ENCODE measurements at regions not wholly inside any gene's neighbourhood (a gene's known extent, or its start where the extent isn't known, plus 50 kb on each side); places are given as distances from the start of the nearest gene placed in this dataset.

GRCh38 chr3:104781112-104781511 is 585.6 kb upstream of the ALCAM start:
- no peaks in the 10 kb centered on the region for H3K36me3 ChIP-seq (ENCODE audit: control insufficient read depth, insufficient read depth, low read length)
- no peak overlapping the region for H3K4me3 ChIP-seq (ENCODE audit: low read depth, low read length)
- Mint-ChIP-seq H3K4me3 (ENCODE audit: unreplicated experiment) (no peak overlapping the region), H3K9me3 (ENCODE audit: unreplicated experiment) (no peaks in the 10 kb centered on the region), H3K27ac (ENCODE audit: unreplicated experiment) (no peak overlapping the region), H3K36me3 (ENCODE audit: insufficient read depth, unreplicated experiment) (no peaks in the 10 kb centered on the region), H3K27me3 (ENCODE audit: insufficient read depth, unreplicated experiment) (no peaks in the 10 kb centered on the region), H3K4me1 (ENCODE audit: low read depth, unreplicated experiment) (no peaks in the 10 kb centered on the region)
- no peaks in the 10 kb centered on the region for H3K9me3 ChIP-seq
- ChIA-PET CTCF (no interaction called here), POLR2A (no interaction called here)
- intact Hi-C loops (cut with micrococcal nuclease; ENCODE audit: unreplicated experiment), result no loop called here
- no TSS peak for BruUV-seq (replicated peaks)
- H3K4me1 ChIP-seq, result no peaks in the 10 kb centered on the region
- H3K27me3 ChIP-seq (replicated peaks; ENCODE audit: control insufficient read depth, insufficient read depth, low read length), result no peaks in the 10 kb centered on the region
- no peak for DNase-seq
- no peak for TF ChIP-seq CTCF (IDR thresholded peaks at IDR 0.05; ENCODE audit: insufficient read depth in 1 of 2, low read depth in 1 of 2, low read length in 1 of 2, severe bottlenecking in 1 of 2, unreplicated experiment in 1 of 2)

- ChIA-PET POLR2A (no interaction called here), CTCF (no interaction called here)
- DNase-seq, result no peak
- intact Hi-C loops (cut with micrococcal nuclease; ENCODE audit: unreplicated experiment), result no loop called here
- no peak overlapping the region for H3K27ac Mint-ChIP-seq (ENCODE audit: unreplicated experiment)
- no peaks in the 10 kb centered on the region for H3K36me3 Mint-ChIP-seq (ENCODE audit: insufficient read depth, unreplicated experiment)
- Histone ChIP-seq H3K36me3 (ENCODE audit: control insufficient read depth, insufficient read depth, low read length) (no peaks in the 10 kb centered on the region), H3K4me1 (no peaks in the 10 kb centered on the region), H3K4me3 (ENCODE audit: low read depth, low read length) (no peak overlapping the region), H3K27me3 (replicated peaks; ENCODE audit: control insufficient read depth, insufficient read depth, low read length) (no peaks in the 10 kb centered on the region), H3K9me3 (no peaks in the 10 kb centered on the region)
- no peaks in the 10 kb centered on the region for H3K9me3 Mint-ChIP-seq (ENCODE audit: unreplicated experiment)
- no peaks in the 10 kb centered on the region for H3K4me1 Mint-ChIP-seq (ENCODE audit: low read depth, unreplicated experiment)
- no peak for TF ChIP-seq CTCF (IDR thresholded peaks at IDR 0.05; ENCODE audit: insufficient read depth in 1 of 2, low read depth in 1 of 2, low read length in 1 of 2, severe bottlenecking in 1 of 2, unreplicated experiment in 1 of 2)
- no TSS peak for BruUV-seq (replicated peaks)
- H3K27me3 Mint-ChIP-seq (ENCODE audit: insufficient read depth, unreplicated experiment), result no peaks in the 10 kb centered on the region
- no peak overlapping the region for H3K4me3 Mint-ChIP-seq (ENCODE audit: unreplicated experiment)
Observed at GRCh38 chr3:104785947-104786346, 580.8 kb upstream of the ALCAM start.

GRCh38 chr3:104787306-104787705 is 579.4 kb upstream of the ALCAM start:
- no peaks in the 10 kb centered on the region for H3K4me1 Mint-ChIP-seq (ENCODE audit: low read depth, unreplicated experiment)
- no peaks in the 10 kb centered on the region for H3K4me1 ChIP-seq
- ChIA-PET POLR2A (no interaction called here), CTCF (no interaction called here)
- H3K36me3 ChIP-seq (ENCODE audit: control insufficient read depth, insufficient read depth, low read length), result no peaks in the 10 kb centered on the region
- H3K27me3 Mint-ChIP-seq (ENCODE audit: insufficient read depth, unreplicated experiment), result no peaks in the 10 kb centered on the region
- H3K4me3 ChIP-seq (ENCODE audit: low read depth, low read length), result no peak overlapping the region
- H3K27me3 ChIP-seq (replicated peaks; ENCODE audit: control insufficient read depth, insufficient read depth, low read length), result no peaks in the 10 kb centered on the region
- no peak for TF ChIP-seq CTCF (IDR thresholded peaks at IDR 0.05; ENCODE audit: insufficient read depth in 1 of 2, low read depth in 1 of 2, low read length in 1 of 2, severe bottlenecking in 1 of 2, unreplicated experiment in 1 of 2)
- H3K36me3 Mint-ChIP-seq (ENCODE audit: insufficient read depth, unreplicated experiment), result no peaks in the 10 kb centered on the region
- no peak for DNase-seq
- intact Hi-C loops (cut with micrococcal nuclease; ENCODE audit: unreplicated experiment), result no loop called here
- H3K4me3 Mint-ChIP-seq (ENCODE audit: unreplicated experiment), result no peak overlapping the region
- H3K9me3 Mint-ChIP-seq (ENCODE audit: unreplicated experiment), result no peaks in the 10 kb centered on the region
- BruUV-seq (replicated peaks), result no TSS peak
- H3K9me3 ChIP-seq, result no peaks in the 10 kb centered on the region
- no peak overlapping the region for H3K27ac Mint-ChIP-seq (ENCODE audit: unreplicated experiment)

Measured in Caco-2 (cell line).